Fibroblast of upper back skin (primary cell): ENCODE measurements at regions not wholly inside any gene's neighbourhood (a gene's known extent, or its start where the extent isn't known, plus 50 kb on each side); places are given as distances from the start of the nearest gene placed in this dataset.

ENCODE experiments used
- DNase-seq: peaks from one replicate; pipeline ENCODE4 v3.0.0-alpha.2; 2013

- no peak for DNase-seq
These were observed 73.1 kb downstream of the IRF8 start for GRCh38 chr16:85971902-85972638.

- no peak for DNase-seq
These were observed 75.7 kb downstream of the IRF8 start for GRCh38 chr16:85974428-85975375.

GRCh38 chr16:85975451-85975981 lies 76.6 kb downstream of the IRF8 start:
- no peak for DNase-seq

GRCh38 chr16:85978291-85978775 lies 79.4 kb downstream of the IRF8 start:
- no peak for DNase-seq

GRCh38 chr16:85978976-85979375 lies 80.0 kb downstream of the IRF8 start:
- no peak for DNase-seq

- DNase-seq, result no peak
These were observed 80.6 kb downstream of the IRF8 start for GRCh38 chr16:85979605-85980004.

GRCh38 chr16:85980686-85981085 lies 81.7 kb downstream of the IRF8 start:
- no peak for DNase-seq

- no peak for DNase-seq
These were observed 83.0 kb downstream of the IRF8 start for GRCh38 chr16:85981826-85982562.

GRCh38 chr16:85982563-85982939 lies 83.6 kb downstream of the IRF8 start:
- no peak for DNase-seq

GRCh38 chr16:85983064-85983463 lies 84.1 kb downstream of the IRF8 start:
- DNase-seq, result no peak

- no peak for DNase-seq
These were observed 84.8 kb downstream of the IRF8 start for GRCh38 chr16:85983606-85984230.

- no peak for DNase-seq
These were observed 85.4 kb downstream of the IRF8 start for GRCh38 chr16:85984231-85984880.

- DNase-seq, result no peak
These were observed 86.0 kb downstream of the IRF8 start for GRCh38 chr16:85984947-85985451.

- DNase-seq, result no peak
These were observed 88.2 kb downstream of the IRF8 start for GRCh38 chr16:85986931-85987749.

GRCh38 chr16:85987750-85988078 lies 88.8 kb downstream of the IRF8 start:
- no peak for DNase-seq

GRCh38 chr16:85988306-85988705 lies 89.3 kb downstream of the IRF8 start:
- no peak for DNase-seq

- no peak for DNase-seq
These were observed 89.9 kb downstream of the IRF8 start for GRCh38 chr16:85988723-85989313.

GRCh38 chr16:85989376-85989775 lies 90.4 kb downstream of the IRF8 start:
- DNase-seq, result no peak

GRCh38 chr16:85989863-85990643 lies 91.1 kb downstream of the IRF8 start:
- no peak for DNase-seq

- no peak for DNase-seq
These were observed 91.9 kb downstream of the IRF8 start for GRCh38 chr16:85990861-85991301.
